ENCODE measurements at regions not wholly inside any gene's neighbourhood (a gene's known extent, or its start where the extent isn't known, plus 50 kb on each side); places are given as distances from the start of the nearest gene placed in this dataset.

DNA sequence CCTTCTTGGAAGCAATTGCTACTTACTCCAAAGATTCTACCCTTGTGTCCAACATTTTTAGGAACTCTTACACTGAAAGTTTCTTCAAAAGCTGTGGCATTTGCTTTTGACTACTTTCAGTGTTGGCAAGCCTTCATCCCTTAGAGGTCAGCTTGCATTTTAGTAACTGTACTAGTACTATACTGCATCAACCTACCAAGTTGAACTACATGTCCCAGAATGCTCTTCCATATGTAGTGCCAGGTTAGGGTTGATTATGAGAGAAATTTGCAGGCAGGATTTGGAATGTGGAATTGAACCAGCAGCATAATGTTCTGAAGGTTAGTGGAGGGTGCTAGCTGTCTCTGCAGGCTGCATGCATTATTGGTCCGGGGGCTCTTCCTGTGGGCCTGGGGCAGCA, 189.9 kb upstream of the FOXN2 start:
- in situ Hi-C loops (cut with HindIII; ENCODE audit: extremely low pct_ligation_motif_present, low pct_unique_long_range_greater_than_20kb) = no loop called here
- no peak for ATAC-seq

GRCh38 chr2:48126162-48126561, 188.3 kb upstream of the FOXN2 start:
- Histone ChIP-seq H3K79me2 (ENCODE audit: insufficient read depth, low read length) (no peaks in the 10 kb centered on the region), H4K20me1 (ENCODE audit: insufficient read depth, low read length) (no peaks in the 10 kb centered on the region), H3K27ac (ENCODE audit: extremely low read length, insufficient read depth, low read length) (no peak overlapping the region), H3K4me1 (ENCODE audit: insufficient read depth, low read length) (no peaks in the 10 kb centered on the region), H3K9ac (ENCODE audit: insufficient read depth, low read depth, low read length) (no peak overlapping the region), H3K36me3 (replicated peaks in 1 of 2; ENCODE audit: control insufficient read depth in 1 of 2, insufficient read depth in 2 of 2, low read length in 2 of 2) (no peaks in the 10 kb centered on the region), H3K4me2 (ENCODE audit: low read depth, low read length) (no peak overlapping the region), H3K4me3 (replicated peaks in 1 of 3; ENCODE audit: insufficient read depth in 1 of 3, low read depth in 2 of 3, low read length in 3 of 3) (no peak overlapping the region), H2AFZ (ENCODE audit: low read length) (no peak overlapping the region), H3K9me3 (ENCODE audit: low read length) (no peaks in the 10 kb centered on the region), H3K27me3 (ENCODE audit: control insufficient read depth in 1 of 2, insufficient read depth in 2 of 2, low read length in 2 of 2) (peaks cover 0 to 11% of the 10 kb centered on the region in 2 experiments; a peak in 2 of 5 replicates)
- no peak for FAIRE-seq
- DNase-seq (ENCODE audit: low spot score) = no peak
- intact Hi-C loops (cut with micrococcal nuclease; ENCODE audit: unreplicated experiment) = no loop called here
- in situ Hi-C loops (cut with HindIII; ENCODE audit: extremely low pct_ligation_motif_present, low pct_unique_long_range_greater_than_20kb) = no loop called here
- ChIA-PET CTCF (ENCODE audit: low intra/inter-chr PET ratio, low total read pairs) (no interaction called here), POLR2A (no interaction called here)
- 78% methylated on average over 3 of the region's 3 CpGs for WGBS (ENCODE audit: low lambda C conversion rate)
- ATAC-seq = no peak
- no TSS peak for BruUV-seq (replicated peaks)
- TF ChIP-seq KLF6 (CRISPR knock-in tag; IDR thresholded peaks at IDR 0.05) (no peak), CEBPB (IDR thresholded peaks at IDR 0.05; ENCODE audit: borderline replicate concordance, low read depth, low read length) (peak; percentile 74), TOPORS (CRISPR knock-in tag; IDR thresholded peaks at IDR 0.05) (no peak)

More for the DNA sequence above, 189.9 kb upstream of the FOXN2 start:
- H3K4me3 ChIP-seq (replicated peaks in 1 of 3; ENCODE audit: insufficient read depth in 1 of 3, low read depth in 2 of 3, low read length in 3 of 3) = no peak overlapping the region
- H3K79me2 ChIP-seq (ENCODE audit: insufficient read depth, low read length) = no peaks in the 10 kb centered on the region
- CTCF ChIA-PET (ENCODE audit: low intra/inter-chr PET ratio, low total read pairs) = no interaction called here
- H2AFZ ChIP-seq (ENCODE audit: low read length) = no peak overlapping the region
- H3K27me3 ChIP-seq (ENCODE audit: control insufficient read depth in 1 of 2, insufficient read depth in 2 of 2, low read length in 2 of 2) = peaks cover 0 to 11% of the 10 kb centered on the region in 2 experiments; a peak in 2 of 5 replicates
- peaks cover 14% of the 10 kb centered on the region for H3K4me1 ChIP-seq (ENCODE audit: insufficient read depth, low read length)
- WGBS (ENCODE audit: low lambda C conversion rate) = 100% methylated on average over 1 of the region's 1 CpG
- H4K20me1 ChIP-seq (ENCODE audit: insufficient read depth, low read length) = no peaks in the 10 kb centered on the region
- POLR2A ChIA-PET = no interaction called here
- no peak for FAIRE-seq
- no peak overlapping the region for H3K4me2 ChIP-seq (ENCODE audit: low read depth, low read length)
- DNase-seq (ENCODE audit: low spot score) = no peak
- BruUV-seq (replicated peaks) = no TSS peak
- no peaks in the 10 kb centered on the region for H3K36me3 ChIP-seq (replicated peaks in 1 of 2; ENCODE audit: control insufficient read depth in 1 of 2, insufficient read depth in 2 of 2, low read length in 2 of 2)
- H3K9ac ChIP-seq (ENCODE audit: insufficient read depth, low read depth, low read length) = no peak overlapping the region
- H3K27ac ChIP-seq (ENCODE audit: extremely low read length, insufficient read depth, low read length) = no peak overlapping the region
- no peaks in the 10 kb centered on the region for H3K9me3 ChIP-seq (ENCODE audit: low read length)
- TF ChIP-seq THAP11 (CRISPR knock-in tag; IDR thresholded peaks at IDR 0.05) = peak; percentile 84
- no peak for TF ChIP-seq RFXAP (CRISPR knock-in tag; IDR thresholded peaks at IDR 0.05; ENCODE audit: borderline replicate concordance)
- intact Hi-C loops (cut with micrococcal nuclease; ENCODE audit: unreplicated experiment) = no loop called here
